ENCODE measurements at regions not wholly inside any gene's neighbourhood (a gene's known extent, or its start where the extent isn't known, plus 50 kb on each side); places are given as distances from the start of the nearest gene placed in this dataset.

GRCh38 chr13:109625156-109625555 is 161.2 kb downstream of the IRS2 start (continued):
- TF ChIP-seq TCF4 (CRISPR knock-in tag; IDR thresholded peaks at IDR 0.05; ENCODE audit: borderline replicate concordance): no peak
- TF ChIP-seq PPARA (CRISPR knock-in tag; IDR thresholded peaks at IDR 0.05; ENCODE audit: borderline replicate concordance): no peak
- TF ChIP-seq ZNF8 (CRISPR knock-in tag; IDR thresholded peaks at IDR 0.05): no peak
- TF ChIP-seq ESRRG (CRISPR knock-in tag; IDR thresholded peaks at IDR 0.05): no peak
- TF ChIP-seq PATZ1 (CRISPR knock-in tag; IDR thresholded peaks at IDR 0.05; ENCODE audit: borderline replicate concordance): no peak
- no peak for TF ChIP-seq POU6F1 (CRISPR knock-in tag; IDR thresholded peaks at IDR 0.05; ENCODE audit: borderline replicate concordance, low read depth)
- no peak for TF ChIP-seq ZNF70 (CRISPR knock-in tag; IDR thresholded peaks at IDR 0.05)
- no peak for TF ChIP-seq CSDC2 (CRISPR knock-in tag; IDR thresholded peaks at IDR 0.05)

- ATAC-seq: no peak
- TF ChIP-seq CSDC2 (CRISPR knock-in tag; IDR thresholded peaks at IDR 0.05): no peak
- TF ChIP-seq PPARA (CRISPR knock-in tag; IDR thresholded peaks at IDR 0.05; ENCODE audit: borderline replicate concordance): no peak
- no peak for TF ChIP-seq ZNF565 (CRISPR knock-in tag; conservative IDR thresholded peaks at IDR 0.05; ENCODE audit: low read depth)
- no peak for TF ChIP-seq PATZ1 (CRISPR knock-in tag; IDR thresholded peaks at IDR 0.05; ENCODE audit: borderline replicate concordance)
- no peak for TF ChIP-seq ZFP30 (CRISPR knock-in tag; IDR thresholded peaks at IDR 0.05)
- TF ChIP-seq RARB (CRISPR knock-in tag; IDR thresholded peaks at IDR 0.05): no peak
- TF ChIP-seq CREB5 (CRISPR knock-in tag; IDR thresholded peaks at IDR 0.05; ENCODE audit: low read depth): no peak
- TF ChIP-seq ZC3H10 (CRISPR knock-in tag; IDR thresholded peaks at IDR 0.05): no peak
- TF ChIP-seq ZNF70 (CRISPR knock-in tag; IDR thresholded peaks at IDR 0.05): no peak
- no peak for TF ChIP-seq ESRRG (CRISPR knock-in tag; IDR thresholded peaks at IDR 0.05)
- no peak for TF ChIP-seq ZFP3 (CRISPR knock-in tag; IDR thresholded peaks at IDR 0.05)
- no peak for TF ChIP-seq GLIS3 (CRISPR knock-in tag; IDR thresholded peaks at IDR 0.05)
- TF ChIP-seq, protein P1, sequence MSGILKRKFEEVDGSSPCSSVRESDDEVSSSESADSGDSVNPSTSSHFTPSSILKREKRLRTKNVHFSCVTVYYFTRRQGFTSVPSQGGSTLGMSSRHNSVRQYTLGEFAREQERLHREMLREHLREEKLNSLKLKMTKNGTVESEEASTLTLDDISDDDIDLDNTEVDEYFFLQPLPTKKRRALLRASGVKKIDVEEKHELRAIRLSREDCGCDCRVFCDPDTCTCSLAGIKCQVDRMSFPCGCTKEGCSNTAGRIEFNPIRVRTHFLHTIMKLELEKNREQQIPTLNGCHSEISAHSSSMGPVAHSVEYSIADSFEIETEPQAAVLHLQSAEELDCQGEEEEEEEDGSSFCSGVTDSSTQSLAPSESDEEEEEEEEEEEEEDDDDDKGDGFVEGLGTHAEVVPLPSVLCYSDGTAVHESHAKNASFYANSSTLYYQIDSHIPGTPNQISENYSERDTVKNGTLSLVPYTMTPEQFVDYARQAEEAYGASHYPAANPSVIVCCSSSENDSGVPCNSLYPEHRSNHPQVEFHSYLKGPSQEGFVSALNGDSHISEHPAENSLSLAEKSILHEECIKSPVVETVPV (CRISPR knock-in tag; IDR thresholded peaks at IDR 0.05): no peak
- no peak for TF ChIP-seq TCF4 (CRISPR knock-in tag; IDR thresholded peaks at IDR 0.05; ENCODE audit: borderline replicate concordance)
- no peak for TF ChIP-seq ARNTL (CRISPR knock-in tag; IDR thresholded peaks at IDR 0.05; ENCODE audit: borderline replicate concordance, low read depth)
- no peak for TF ChIP-seq SNAI2 (CRISPR knock-in tag; IDR thresholded peaks at IDR 0.05)
Measured at GRCh38 chr13:109622006-109622405, 164.4 kb downstream of the IRS2 start.

GRCh38 chr13:109615721-109616420 is 170.5 kb downstream of the IRS2 start:
- TF ChIP-seq GLIS3 (CRISPR knock-in tag; IDR thresholded peaks at IDR 0.05): no peak
- no peak for ATAC-seq

- no peak for ATAC-seq
- TF ChIP-seq PPARA (CRISPR knock-in tag; IDR thresholded peaks at IDR 0.05; ENCODE audit: borderline replicate concordance) (no peak), ZFP3 (CRISPR knock-in tag; IDR thresholded peaks at IDR 0.05) (no peak), POU6F1 (CRISPR knock-in tag; IDR thresholded peaks at IDR 0.05; ENCODE audit: borderline replicate concordance, low read depth) (no peak), ESRRG (CRISPR knock-in tag; IDR thresholded peaks at IDR 0.05) (no peak), CSDC2 (CRISPR knock-in tag; IDR thresholded peaks at IDR 0.05) (no peak), BACH2 (CRISPR knock-in tag; IDR thresholded peaks at IDR 0.05; ENCODE audit: borderline replicate concordance) (no peak), PATZ1 (CRISPR knock-in tag; IDR thresholded peaks at IDR 0.05; ENCODE audit: borderline replicate concordance) (no peak), ZNF70 (CRISPR knock-in tag; IDR thresholded peaks at IDR 0.05) (no peak), TCF4 (CRISPR knock-in tag; IDR thresholded peaks at IDR 0.05; ENCODE audit: borderline replicate concordance) (no peak)
- TF ChIP-seq, protein P1 (CRISPR knock-in tag; IDR thresholded peaks at IDR 0.05): no peak
Measured at GRCh38 chr13:109611912-109612691, 174.3 kb downstream of the IRS2 start.
